HG02588 (cell line): ENCODE measurements at regions not wholly inside any gene's neighbourhood (a gene's known extent, or its start where the extent isn't known, plus 50 kb on each side); places are given as distances from the start of the nearest gene placed in this dataset.

ENCODE experiments used
- ATAC-seq: cut with Tn5 transposase; IDR thresholded peaks from one replicate; pipeline ENCODE4 v1.9.1; 2021; ENCODE audit warnings: mild to moderate bottlenecking, moderate library complexity; ENCODE audit not compliant: unreplicated experiment

DNA sequence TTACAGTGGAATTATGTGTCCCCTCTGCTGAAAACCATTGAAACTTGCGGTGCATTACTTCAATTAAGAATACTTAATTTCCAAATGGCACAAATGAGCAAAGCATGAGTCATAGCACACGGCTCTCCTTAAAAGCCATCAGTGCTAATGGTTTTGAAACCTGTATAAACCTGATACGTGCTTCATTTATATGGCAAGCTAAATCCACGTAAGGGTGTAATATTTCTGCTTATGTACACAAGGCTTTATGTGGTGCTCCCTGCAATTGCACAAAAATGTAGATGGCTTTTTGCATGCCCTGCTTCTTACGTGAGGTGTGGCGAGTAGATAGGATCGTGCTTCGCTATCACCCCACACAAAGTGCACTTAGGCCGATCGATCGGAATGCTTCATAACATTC is 840.9 kb downstream of the GALR1 start:
- ATAC-seq: no peak

DNA sequence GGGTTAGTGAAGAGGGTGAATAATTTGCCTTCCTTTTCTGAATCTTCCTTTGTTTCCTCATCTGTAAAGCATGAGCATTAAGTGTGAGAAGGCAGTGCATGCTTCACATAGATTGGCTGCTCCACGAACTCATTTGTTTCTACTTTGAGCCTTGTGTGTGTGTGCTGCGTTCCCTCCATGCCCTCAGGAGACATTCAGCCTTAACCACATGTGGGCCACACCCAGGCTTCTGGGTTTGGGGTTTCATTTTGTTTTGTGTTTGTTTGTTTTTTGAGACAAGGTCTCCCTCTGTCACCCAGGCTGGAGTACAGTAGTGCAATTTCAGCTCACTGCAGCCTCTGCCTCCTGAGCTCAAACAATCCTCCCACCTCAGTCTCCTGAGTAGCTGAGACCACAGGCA is 843.3 kb downstream of the GALR1 start:
- no peak for ATAC-seq

DNA sequence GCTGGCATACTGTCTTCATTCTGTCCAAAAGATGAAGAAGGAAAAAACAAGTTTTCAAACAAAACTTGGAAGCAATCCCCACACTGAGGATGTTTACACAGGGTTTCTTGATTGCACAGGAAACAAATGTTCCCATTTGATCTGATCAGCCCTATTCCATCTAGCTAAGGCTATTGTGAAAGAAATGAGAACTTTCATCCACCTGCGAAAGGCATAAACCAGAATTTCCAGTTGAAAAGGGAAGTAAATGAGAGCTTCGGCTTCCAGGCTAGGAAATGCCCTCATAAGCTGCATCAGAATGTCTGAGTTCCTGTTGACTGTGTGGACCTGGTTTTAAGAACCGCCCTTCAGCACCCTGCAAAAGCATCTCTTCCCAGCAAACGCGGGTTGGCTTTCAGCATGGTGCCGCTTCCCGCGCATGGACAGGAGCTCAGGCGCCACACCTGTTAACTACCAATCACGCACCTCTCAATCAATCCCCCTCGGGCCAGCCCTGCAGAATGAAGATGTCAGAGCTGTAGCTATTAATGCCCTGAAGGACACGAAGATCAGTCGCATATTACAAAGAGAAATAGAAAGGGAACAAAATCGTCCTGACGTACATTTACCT is 850.4 kb downstream of the GALR1 start:
- ATAC-seq: no peak

DNA sequence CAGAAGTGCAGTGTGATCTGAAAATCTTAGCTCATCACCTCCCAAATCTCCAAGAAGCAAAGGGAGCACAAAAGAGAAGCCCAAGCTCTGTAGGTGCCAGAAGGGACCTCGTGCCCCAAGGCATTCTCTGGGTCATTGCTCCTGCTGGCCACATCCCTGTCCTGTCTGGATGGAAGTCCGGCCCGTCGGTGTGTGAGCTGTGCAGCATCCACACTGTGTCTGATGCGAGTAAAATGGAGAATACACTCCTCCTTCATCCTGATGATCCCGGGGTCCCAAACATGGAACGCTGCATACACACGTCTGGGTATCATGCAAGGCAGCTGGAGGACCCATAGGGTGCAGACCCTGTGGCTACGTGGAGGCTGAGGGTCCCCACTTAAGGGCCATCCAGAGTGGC is 851.4 kb downstream of the GALR1 start:
- no peak for ATAC-seq

DNA sequence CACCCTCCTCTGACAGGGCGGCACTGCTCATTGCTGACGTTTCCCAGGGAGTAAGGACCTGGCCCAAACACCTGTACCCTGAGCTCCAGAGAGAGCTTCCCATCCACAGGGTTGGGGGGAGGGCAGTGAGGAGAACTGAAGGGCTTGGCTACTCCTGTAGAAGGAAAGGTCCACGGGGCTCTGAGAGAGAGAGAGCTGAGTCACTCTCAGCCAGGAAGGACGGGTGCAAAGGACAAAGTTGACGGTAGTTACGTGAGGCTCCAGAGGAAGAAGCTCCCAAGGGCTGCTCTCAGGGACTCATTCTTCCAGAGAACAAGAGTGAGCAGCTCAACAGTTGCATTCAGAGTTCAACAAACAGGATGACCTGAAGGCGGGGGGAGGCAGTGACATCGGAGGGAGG is 852.5 kb downstream of the GALR1 start:
- ATAC-seq: no peak

DNA sequence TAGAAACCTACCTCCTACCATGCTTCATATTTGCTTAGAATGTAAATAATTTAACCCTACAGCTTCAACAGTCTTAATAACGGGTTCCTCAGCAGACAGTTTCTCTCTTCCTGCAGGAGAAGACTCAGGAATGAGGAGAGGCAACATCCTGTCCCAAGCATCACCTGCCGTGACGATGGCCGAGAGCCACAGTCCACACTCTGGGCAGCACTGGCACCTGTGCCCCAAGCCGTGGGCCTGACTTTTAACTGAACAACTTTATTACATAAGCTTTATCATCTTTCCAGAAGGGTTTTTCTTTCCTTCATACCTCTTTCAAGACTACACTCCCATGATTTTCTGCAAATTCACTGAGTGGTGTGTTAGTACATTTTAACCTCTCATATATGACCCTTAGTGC is 856.0 kb downstream of the GALR1 start:
- ATAC-seq: no peak

DNA sequence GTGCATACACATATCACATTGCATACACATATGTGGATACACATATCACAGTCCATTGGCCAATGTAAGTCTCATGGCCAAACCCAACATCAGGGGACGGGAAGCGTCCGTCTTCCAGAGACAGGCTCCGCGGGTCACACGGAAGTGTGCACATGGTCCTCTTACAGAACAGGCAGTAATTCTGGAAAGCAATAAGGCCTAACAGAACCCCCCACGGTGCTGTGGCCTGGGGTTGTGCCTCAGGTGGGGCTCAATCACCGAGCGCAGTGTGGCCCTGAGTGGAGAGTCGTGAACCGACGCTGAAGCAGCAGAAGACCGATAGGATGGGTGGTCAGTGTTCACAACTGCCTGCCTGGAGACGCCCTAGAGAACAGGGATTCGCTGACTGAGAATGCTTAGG is 857.3 kb downstream of the GALR1 start:
- no peak for ATAC-seq

DNA sequence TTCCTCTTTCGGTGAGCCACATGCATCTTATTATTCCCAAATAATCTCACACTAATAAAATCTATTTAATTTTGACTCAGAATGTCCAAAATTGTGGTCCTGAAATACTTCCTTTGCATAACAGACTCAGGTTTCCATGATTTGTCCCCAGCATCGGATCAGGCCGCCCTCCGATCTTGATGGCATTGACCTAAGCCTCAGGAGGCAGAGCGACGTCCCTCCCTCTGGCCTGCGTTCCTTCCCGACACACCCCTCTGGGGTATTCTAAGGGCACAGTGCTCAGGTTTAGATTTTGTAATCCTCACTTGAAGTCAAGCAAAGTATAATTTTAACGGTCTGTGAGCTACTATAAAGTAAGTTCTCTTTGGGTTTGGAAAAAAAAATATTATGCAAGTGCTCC is 857.7 kb downstream of the GALR1 start:
- ATAC-seq: no peak

DNA sequence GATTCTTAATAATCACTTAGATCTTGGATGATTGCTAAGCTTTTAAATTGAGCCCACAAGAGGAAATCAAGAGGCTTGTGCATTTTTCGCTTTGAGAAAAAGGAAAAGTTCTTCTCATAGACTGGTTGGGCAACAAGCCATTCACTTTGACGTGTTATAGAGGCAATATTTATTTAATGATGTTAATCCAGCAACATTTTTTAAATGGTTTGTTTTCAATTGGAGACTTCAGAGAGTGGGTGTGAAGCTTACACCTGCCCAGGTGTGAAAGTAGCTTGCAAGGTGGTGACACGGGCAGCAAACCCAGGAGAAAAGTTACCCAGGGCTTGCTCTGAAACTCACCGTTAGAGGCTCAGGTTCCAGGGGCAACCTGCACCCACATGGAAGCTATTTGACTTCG is 858.9 kb downstream of the GALR1 start:
- ATAC-seq: no peak

DNA sequence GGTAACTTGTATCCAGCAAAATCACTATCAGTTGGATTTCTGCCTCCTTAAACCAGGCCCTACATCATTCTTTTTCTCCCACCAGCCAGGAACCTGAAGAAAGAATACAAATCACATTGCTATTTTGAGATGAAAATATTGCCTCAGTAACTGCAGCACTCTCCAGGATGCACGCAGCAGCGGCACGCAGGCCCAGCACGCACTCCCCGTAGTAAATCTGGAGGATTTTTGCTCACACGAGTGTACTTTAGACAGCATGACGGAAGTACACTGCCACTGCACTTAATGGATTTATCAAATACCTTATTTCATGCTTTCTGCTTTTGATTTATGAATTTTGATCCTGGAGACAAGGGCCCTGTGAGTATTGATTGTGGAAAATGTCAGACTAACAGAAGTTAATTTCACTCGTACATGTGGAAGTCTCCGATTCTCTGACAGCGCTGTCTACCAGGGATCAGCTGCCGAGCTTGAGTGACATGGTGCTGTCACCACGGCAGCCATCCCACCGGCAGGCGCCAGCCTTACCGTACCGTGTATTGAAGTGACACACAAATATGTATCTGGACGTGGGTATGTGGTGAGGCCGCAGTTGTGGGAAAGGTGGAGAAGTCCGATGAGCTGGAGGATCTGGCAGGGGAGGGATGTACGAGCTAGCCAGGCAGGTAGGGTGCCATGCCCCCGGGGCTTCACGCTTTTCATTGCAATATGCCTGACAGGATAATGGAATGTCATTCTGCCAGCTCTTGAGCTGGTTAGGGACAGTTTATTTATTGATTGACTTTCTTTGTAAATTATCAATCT is 863.7 kb downstream of the GALR1 start:
- no peak for ATAC-seq

DNA sequence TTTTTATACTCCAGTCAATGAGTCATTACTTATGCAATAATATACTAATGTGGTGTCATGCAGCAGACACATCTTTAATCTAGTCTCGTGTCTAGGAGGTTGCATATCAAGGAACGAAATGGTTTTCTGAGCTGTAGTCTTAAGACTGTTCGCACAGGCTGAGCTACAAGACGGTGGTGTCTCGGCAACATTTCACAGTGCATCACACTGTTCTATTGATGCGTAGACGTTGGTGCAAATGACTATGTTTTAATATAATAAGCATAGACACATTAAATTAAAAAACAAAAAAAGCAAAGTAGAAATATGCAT is 864.2 kb downstream of the GALR1 start:
- ATAC-seq: no peak

DNA sequence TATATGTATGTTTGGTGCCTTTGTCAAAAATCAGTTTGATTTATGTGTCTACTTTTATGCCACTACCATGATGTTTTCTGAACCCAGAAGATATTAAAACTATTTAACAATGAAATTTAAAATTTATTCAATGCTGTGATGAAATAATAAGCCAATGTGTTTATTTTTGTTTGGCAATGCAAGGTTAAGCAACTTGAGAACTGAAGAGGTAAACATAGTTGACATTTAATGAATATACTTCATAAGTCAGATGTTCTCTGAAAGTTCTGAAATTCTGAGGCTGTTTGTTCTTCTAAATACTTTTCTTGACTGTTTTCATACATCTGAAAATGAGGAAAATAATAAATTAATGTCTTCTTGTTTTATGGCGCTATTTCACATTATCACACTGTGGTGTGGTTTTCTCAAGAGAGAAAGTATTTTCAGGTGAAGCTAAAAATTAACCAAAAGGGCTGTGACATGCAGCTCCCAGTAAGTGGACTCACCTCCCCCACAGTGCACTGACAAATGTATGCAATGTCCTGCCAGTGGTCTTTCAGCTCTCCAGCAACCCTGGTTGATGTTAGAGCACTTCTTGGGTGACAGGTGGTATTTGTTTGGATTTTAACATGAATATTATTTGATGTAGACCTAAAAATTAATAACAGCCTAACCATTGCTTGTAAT is 863.6 kb upstream of the SALL3 start:
- ATAC-seq: no peak

DNA sequence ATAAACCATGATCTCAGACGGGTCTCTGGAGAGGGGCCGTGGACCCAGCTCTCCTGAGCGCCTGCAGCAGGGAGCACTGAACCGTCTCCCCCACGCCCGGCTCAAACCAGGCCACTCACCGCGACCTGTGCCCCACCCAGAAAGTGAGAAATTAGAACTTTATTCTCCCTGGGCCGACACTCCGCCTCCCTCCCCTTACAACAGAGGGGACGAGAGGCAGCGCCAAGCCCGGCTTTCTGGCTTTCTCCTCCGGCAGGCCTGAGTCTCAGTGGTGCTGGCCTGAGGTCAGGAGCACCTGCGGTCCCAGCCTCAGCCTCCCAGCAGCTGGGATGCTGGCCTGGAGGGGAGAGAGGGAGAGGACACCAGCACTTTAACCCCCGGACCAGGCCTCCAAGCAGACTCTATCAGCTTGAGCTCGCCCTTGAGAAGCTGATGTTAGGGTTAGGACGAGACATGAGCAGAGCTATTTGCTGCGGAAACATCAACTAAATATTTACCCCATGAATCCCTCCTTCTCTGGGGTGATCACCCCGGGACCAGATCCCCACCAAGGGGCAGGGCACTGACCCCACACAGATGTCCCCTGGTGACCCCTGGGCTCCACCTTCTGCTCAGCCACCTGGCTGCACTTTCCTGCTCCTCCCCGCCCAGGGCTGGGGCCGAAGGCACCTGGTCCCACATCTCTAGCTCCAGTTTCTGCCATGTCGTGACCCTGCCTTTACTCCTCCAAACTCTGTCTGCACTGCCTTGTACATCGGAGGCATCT is 856.3 kb upstream of the SALL3 start:
- ATAC-seq: no peak

DNA sequence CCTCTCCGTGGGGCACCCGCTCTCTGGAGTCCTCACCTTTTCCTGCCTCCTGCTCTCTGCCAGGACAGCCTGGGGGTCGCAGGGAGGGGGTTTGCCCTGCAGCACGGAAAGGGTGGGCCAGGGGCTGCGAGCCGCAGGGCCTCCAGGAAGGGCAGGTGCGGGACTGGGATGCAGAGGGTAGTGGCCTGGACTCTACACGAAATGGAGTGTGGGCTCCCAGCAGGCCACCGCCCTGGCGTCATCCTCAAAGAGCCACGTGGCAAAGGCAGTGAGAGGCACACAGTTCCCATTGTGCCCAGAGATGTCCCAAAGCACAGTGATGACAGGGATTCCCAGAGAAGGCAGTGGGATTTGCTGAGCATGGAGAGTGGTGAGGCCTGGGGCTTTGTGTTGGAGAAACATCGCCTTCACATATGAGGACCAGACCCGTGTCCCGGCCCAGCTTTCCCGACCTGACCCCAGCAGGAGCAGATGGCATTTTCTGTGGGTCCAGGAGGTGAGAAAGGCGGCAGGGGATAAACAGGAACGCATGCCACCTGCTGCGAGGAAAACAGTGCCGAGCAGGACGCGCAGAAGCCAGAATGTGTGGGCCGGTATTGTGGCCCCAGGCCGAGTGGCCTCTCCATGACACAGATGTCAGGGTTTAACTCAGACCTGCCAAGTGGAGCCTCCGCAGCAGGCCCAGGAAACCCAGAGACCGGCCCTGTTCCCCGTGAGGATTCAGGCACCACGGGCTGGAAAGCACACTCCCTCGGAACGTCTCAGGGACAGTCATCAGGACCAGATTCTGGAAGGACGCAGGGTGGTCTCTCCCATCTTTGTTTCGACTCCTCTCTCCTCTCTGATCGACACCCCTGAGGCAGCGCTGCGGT is 855.5 kb upstream of the SALL3 start:
- no peak for ATAC-seq

DNA sequence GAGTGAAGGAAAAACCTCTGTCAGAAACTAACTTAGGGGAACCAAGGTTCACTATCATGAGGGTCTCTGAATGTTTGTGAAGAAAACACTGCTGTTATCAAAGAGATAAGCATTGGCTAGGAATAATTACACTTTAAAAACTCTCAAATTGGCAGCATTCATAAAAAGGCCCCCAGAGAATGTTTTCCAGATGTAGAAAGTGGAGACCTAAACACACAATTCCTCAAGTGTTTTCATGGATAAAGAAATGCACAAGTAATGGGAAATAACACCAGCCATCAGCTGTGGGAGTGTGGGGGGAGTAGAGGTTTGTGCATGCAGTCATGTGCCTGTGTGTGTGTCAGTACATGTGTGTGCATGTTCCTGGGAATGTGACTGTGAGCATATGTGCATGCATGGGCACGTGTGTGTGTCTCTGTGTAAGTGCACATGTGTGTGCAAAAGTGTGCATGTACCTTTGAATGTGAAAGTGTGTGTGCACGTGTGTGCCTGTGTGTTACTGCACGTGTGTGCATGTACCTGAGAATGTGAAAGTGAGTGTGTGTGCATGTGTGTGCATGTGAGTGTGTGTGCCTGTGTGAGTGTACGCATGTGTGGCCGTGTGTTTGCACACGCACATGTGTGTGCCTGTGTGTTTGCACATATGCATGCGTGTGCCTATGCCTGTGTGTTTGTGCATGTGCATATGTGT is 854.3 kb upstream of the SALL3 start:
- ATAC-seq: no peak

DNA sequence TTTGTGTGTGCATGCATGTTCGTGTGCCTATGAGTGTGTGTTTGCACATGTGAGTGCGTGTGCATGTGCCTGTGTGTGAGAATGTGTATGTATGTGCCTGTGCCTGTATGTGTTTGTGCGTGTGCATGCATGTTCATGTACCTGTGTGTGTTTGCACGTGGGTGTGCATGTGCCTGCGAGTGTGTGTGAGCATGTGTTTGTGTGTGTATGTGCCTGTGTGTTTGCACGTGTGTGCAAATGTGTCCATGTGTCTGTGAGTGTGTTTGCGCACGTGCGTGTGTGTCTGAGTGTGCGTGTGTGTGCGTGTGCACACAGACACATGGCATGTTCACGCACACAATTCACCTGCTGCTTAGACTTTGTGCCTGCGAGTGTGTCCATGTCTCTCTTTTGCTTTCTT is 853.5 kb upstream of the SALL3 start:
- no peak for ATAC-seq

DNA sequence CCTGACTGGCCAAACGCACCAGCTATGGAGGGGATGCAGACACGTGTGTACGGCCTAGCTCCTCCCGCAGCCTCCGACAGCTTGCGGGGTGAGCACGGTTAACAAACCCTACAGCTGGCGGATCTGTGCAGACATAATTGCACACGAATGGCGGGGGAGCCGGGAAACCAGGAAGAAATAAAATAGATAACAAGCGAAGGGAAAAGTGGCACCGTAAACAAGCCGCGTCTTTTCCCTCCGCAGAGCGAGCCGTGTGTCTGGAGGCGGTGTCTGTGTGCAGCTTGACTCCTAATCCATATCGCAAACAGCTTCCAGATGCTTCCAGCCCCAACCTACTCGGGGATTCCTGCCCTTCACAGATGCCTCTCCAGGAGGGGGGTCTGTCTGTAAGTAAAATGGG is 853.1 kb upstream of the SALL3 start:
- no peak for ATAC-seq

DNA sequence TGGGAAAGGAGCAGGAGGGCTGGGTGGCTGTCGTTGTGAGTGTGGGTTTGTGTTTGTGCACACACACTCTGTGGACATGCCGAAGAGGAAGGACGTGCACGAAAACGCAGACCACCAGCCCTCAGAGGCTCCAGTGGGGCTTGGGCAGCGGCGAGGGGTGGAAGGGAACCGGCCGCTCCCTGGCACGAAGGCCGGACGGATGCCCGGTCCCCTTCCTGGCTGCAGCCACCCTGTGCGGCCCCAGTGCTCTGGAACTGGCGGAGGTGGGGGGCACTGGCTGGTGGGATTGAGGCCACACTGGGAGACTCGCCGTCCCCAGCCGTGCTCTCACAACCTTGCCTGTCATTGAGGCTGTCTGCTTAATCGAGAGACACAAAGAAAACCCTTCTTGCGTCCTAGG is 852.6 kb upstream of the SALL3 start:
- no peak for ATAC-seq

DNA sequence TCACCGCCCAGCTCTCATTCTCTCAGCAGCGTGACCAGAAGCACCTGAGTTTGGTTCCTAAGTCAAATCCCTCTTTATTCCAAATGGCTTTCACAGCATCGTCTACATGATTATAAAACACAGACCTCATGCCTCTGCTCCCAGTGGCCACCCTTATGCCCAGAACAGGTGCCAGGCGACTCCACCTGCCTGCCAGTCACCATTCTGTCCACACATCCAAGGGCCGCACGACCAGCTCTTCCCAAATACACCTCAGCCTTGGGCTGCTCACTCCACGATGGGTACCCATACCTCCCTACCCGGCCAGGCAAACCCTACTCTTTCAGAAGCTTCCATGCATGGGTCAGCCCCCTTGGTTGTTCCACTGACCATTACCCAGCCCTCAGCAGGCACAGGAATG is 851.6 kb upstream of the SALL3 start:
- no peak for ATAC-seq

DNA sequence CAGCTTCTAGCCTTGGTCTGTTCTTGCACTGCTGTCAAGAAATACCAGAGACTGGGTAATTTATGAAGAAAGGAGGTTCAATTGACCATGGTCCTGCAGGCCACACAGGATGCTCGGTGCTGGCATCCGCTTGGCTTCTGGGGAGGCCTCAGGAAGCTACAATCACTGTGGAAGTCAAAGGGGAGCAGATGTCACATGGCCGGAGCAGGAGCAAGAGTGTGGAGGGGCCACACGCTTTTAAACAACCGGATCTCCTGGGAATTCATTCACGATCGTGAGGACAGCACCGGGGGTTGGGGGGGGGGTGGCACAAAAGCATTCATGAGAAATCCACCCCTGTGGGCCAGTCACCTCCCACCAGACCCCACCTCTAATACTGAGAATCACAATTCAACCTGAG is 850.4 kb upstream of the SALL3 start:
- no peak for ATAC-seq
